ENCODE measurements at regions not wholly inside any gene's neighbourhood (a gene's known extent, or its start where the extent isn't known, plus 50 kb on each side); places are given as distances from the start of the nearest gene placed in this dataset.
"Not testable (repeated sequence)": the region's sequence is repeated elsewhere in the genome, so short reads cannot be mapped to it uniquely, and the experiment has no call there.

- no peak for DNase-seq (ENCODE audit: low read depth in 1 of 2, low spot score in 1 of 2)
- H3K27ac ChIP-seq = no peak overlapping the region
- H3K36me3 ChIP-seq = no peaks in the 10 kb centered on the region
- no peaks in the 10 kb centered on the region for H3K9me3 ChIP-seq (ENCODE audit: low read depth)
- H3K4me1 ChIP-seq (ENCODE audit: low read depth) = no peaks in the 10 kb centered on the region
- no peak for TF ChIP-seq CTCF (IDR thresholded peaks at IDR 0.05; ENCODE audit: low read depth, low read length)
- no peak overlapping the region for H3K4me3 ChIP-seq
- H3K27me3 ChIP-seq = peaks cover 8% of the 10 kb centered on the region
Observed at GRCh38 chr2:64932371-64933216, 56.6 kb upstream of the SLC1A4 start.

GRCh38 chr2:64934530-64934929 lies 54.7 kb upstream of the SLC1A4 start:
- H3K27me3 ChIP-seq = peaks cover 13% of the 10 kb centered on the region
- no peak overlapping the region for H3K27ac ChIP-seq
- no peaks in the 10 kb centered on the region for H3K36me3 ChIP-seq
- H3K4me1 ChIP-seq (ENCODE audit: low read depth) = no peaks in the 10 kb centered on the region
- H3K4me3 ChIP-seq = no peak overlapping the region
- DNase-seq (ENCODE audit: low read depth in 1 of 2, low spot score in 1 of 2) = no peak
- no peak for TF ChIP-seq CTCF (IDR thresholded peaks at IDR 0.05; ENCODE audit: low read depth, low read length)
- H3K9me3 ChIP-seq (ENCODE audit: low read depth) = no peaks in the 10 kb centered on the region

- no peak for TF ChIP-seq CTCF (IDR thresholded peaks at IDR 0.05; ENCODE audit: low read depth, low read length)
- no peak for DNase-seq (ENCODE audit: low read depth in 1 of 2, low spot score in 1 of 2)
- H3K4me1 ChIP-seq (ENCODE audit: low read depth) = no peaks in the 10 kb centered on the region
Observed at GRCh38 chr2:64936809-64937208, 52.4 kb upstream of the SLC1A4 start.

GRCh38 chr2:64937314-64937686 lies 51.9 kb upstream of the SLC1A4 start:
- H3K4me3 ChIP-seq; H3K4me1 ChIP-seq (ENCODE audit: low read depth); H3K27ac ChIP-seq; H3K36me3 ChIP-seq; H3K9me3 ChIP-seq (ENCODE audit: low read depth); DNase-seq (ENCODE audit: low read depth in 1 of 2, low spot score in 1 of 2); H3K27me3 ChIP-seq: not testable (repeated sequence)

More at GRCh38 chr2:64936809-64937208, 52.4 kb upstream of the SLC1A4 start:
- peaks cover 5% of the 10 kb centered on the region for H3K27me3 ChIP-seq
- H3K9me3 ChIP-seq (ENCODE audit: low read depth) = no peaks in the 10 kb centered on the region
- no peaks in the 10 kb centered on the region for H3K36me3 ChIP-seq
- no peak overlapping the region for H3K27ac ChIP-seq
- no peak overlapping the region for H3K4me3 ChIP-seq

- no peaks in the 10 kb centered on the region for H3K4me1 ChIP-seq (ENCODE audit: low read depth)
- no peaks in the 10 kb centered on the region for H3K36me3 ChIP-seq
- no peak for TF ChIP-seq CTCF (IDR thresholded peaks at IDR 0.05; ENCODE audit: low read depth, low read length)
- no peaks in the 10 kb centered on the region for H3K9me3 ChIP-seq (ENCODE audit: low read depth)
- no peak for DNase-seq (ENCODE audit: low read depth in 1 of 2, low spot score in 1 of 2)
- H3K27ac ChIP-seq = no peak overlapping the region
- H3K27me3 ChIP-seq = peaks cover 5% of the 10 kb centered on the region
- H3K4me3 ChIP-seq = no peak overlapping the region
Observed at GRCh38 chr2:64937687-64938491, 51.3 kb upstream of the SLC1A4 start.
